GM21786 (cell line): ENCODE measurements at regions not wholly inside any gene's neighbourhood (a gene's known extent, or its start where the extent isn't known, plus 50 kb on each side); places are given as distances from the start of the nearest gene placed in this dataset.
"Not testable (repeated sequence)": the region's sequence is repeated elsewhere in the genome, so short reads cannot be mapped to it uniquely, and the experiment has no call there.

Experiments
- ATAC-seq: cut with Tn5 transposase; IDR thresholded peaks from one replicate; pipeline ENCODE4 v1.9.1; 2021; ENCODE audit not compliant: unreplicated experiment

DNA sequence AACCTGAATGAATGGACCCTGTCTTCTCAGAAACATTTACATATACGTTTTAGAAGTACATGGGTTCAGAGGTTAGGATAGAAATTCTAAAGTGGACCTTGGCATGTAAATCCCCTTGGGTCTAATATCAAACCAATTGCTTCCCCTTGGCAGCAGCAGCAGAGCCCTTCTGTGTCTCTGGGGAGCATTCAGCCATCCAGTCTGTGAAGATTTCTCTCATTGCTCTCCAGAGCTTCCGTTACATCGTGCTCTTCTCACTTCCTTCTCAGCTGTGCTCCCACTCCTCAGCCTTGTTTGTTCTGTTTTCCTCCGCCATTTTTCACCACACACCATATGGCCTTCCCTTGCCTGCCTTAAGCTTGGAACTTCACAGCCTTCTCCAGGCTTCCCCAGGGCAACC, 61.5 kb upstream of the ATP1B1 start:
- peak; percentile 49 for ATAC-seq

DNA sequence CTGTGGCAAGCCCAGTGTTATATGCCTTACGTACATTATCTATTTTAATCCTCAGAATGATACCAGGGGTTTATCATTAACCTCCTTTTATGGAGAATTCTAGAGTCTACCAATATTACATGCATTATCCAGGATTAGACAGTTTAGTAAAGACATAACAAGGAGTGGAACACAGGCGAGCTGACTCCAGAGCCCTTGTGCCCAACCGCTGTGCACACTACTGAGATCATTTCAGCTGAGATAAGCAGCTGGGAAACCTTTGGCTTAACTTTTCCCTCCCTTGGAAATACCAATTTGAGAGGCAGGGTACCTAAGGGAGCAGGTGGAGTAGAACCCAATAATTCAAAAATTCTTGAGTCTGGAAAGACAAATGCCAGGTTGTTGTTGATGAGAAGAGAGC, 59.8 kb upstream of the ATP1B1 start:
- ATAC-seq: no peak

DNA sequence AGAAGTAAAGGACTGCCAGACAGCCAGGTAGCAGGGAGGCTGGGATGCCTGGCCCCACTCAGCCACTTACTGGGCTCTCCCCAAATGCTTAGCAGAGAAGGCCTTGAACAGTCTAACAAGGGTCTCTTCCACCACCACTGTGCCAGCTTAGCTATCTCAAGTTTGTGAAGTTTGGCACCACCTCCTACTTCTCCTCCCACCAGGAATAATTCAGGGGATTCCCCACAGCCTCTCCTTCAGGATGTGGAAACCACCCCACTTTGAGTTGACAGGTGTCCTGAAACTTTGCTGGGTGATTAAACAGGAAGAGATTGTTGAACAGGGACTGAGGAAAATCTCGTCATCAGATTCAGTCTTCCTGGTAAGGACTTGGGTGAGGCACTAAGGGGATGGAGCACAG, 59.4 kb upstream of the ATP1B1 start:
- ATAC-seq: no peak

DNA sequence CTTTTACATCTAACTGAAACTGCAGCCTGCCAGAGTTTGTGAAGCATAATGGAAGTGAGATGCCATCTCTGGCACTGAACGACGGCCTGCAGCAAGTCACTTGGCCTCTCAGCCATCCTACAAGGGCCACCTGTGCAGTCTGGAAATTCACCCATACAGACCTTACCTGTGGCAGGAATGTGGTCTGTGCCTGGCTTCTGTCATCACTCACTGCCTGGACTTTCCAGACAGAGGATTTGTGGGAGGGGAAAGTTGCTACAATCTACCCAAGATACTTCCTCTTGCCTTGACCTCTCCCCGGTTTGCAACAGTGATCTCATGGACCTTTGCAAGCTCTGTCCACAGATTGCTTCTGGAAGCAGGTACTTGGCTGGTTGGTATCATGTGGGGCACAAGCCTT, 58.4 kb upstream of the ATP1B1 start:
- ATAC-seq: no peak

DNA sequence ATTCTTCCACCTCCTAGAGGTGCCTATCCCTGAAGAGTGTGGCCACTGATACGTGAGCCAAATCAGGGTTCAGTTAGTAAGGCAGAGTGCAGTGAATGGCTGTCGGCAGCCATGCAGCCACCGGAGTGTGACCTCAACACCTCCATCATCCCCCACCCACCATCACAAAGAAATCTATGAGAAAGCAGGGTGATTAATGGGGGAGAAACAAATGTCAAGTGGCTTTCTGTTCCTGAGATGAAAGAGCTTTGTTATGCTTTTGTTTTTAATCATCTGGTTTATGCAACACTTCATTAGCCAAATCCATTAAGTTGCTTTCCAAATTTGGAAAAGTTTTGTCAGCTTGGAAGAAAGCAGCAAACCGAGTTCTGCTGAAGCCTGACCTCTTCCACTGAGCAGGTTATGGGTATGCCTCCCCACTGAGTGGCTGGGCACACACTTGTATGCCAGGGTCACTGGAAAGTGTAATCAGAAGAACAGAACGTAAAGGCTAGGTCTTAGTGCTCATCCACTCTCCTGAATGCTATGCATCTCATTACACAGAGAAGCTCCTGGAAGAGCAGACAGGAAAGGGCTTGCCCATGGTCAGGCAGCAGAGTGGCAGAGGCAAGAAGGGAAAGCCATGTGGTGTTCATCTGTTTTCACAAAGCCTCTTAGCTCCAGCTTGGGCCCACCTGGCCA, 57.1 kb upstream of the ATP1B1 start:
- no peak for ATAC-seq

DNA sequence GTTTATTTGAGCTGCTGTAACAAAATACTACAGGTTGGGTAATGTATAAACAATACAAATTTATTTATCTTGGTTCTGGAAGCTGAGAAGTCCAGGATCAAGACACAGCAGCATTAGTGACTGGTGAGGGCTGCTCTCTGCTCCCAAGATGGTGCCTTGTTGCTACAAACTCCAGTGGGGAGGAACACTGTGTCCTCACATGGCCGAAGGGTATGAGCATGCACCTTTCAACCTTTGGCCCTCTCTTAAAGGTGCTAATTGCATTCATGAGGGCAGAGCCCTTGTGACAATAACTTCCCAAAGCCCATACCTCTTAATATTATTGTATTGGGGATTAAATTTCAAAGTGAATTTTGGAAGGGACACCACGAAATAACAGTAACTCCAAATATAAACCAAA, 55.3 kb upstream of the ATP1B1 start:
- no peak for ATAC-seq

DNA sequence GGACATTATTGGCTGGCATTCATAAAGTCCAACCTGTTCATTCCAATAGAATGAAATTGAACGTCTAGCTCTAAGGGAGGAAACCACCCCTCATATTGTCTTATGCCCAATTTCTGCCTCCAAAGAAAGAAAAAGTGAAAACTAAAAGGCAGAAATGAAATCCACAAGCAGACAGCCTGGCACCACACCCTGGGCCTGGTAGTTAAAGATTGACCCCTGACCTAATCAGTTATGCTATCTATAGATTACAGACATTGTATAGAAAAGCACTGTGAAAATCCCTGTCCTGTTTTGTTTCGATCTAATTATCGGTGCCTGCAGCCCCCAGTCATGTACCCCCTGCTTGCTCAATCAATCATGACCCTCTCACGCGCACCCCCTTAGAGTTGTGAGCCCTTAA, 54.3 kb upstream of the ATP1B1 start:
- ATAC-seq: not testable (repeated sequence)

DNA sequence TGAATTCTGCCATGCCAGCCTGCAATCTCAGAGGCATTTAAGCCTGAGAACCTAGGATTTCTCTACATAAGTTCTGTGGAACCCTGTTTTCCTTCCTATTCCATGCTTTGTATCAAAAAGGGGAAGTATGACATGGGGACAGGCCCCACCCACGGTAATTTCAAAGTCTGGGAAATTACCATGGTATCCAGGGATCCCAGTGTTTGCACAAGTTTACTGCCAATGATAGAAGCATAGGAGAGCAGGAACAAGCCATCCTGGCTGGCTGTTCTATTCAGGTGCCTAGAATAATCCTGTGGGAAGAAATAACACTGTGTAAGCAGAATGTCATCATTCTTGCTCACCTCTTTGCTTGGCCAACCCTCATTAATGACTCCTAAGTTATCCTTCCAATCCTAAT, 53.8 kb upstream of the ATP1B1 start:
- no peak for ATAC-seq

DNA sequence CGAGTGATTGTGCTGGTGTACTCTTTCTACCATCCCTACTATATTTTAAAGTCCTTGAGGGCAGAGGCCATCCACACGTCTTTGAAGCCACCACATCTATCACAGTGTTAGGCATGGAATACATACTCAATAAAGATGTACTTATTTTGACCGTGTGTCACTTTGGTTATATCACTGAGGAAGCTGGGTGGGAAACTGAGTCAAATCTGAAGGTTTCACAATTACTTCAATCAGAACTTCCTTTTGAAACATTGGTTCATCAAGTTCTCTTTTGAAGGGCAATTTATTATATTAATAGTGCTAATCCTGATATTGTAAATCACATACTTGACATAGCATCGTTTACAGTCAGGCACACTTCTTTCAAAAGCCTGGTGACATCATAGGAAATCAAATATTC, 53.3 kb upstream of the ATP1B1 start:
- ATAC-seq: no peak
